K562 (cell line): ENCODE measurements at regions not wholly inside any gene's neighbourhood (a gene's known extent, or its start where the extent isn't known, plus 50 kb on each side); places are given as distances from the start of the nearest gene placed in this dataset.

Source experiments
- ATAC-seq: fragments of 200-7000 bp; cut with Tn5 transposase; 3 replicates; pipeline ENCODE4 v1.9.1; 2020; ENCODE audit warnings: moderate library complexity
- BruUV-seq: library from RNA; stranded (reverse); fragments of 400-500 nt; replicated peaks from 2 replicates; lab custom pipeline; 2021; lab: Mats Ljungman, UMichigan
- CTCF ChIA-PET: fragments of 300-600 bp; formaldehyde crosslinking; extraction: SDS; loops from one replicate; lab custom pipeline; 2021; ENCODE audit warnings: low intra/inter-chr PET ratio; lab: Yijun Ruan, JAX
- POLR2A ChIA-PET: fragments of 300-600, 350-650 bp; sonication (Branson Sonifier 250); formaldehyde crosslinking; extraction: SDS; loops from one replicate; lab custom pipeline; 2021; ENCODE audit warnings: antibody characterized with exemption, inconsistent platforms; lab: Yijun Ruan, JAX
- DNase-seq, 4 experiments: peaks; one replicate each; pipeline versions ENCODE4 v3.0.0 to v3.0.0-alpha.2; 2011 to 2018; ENCODE audit warnings: low spot score in 3 of 4, mixed read lengths in 3 of 4; ENCODE audit errors: extremely low read depth in 1 of 4
- FAIRE-seq: peaks from 2 replicates; lab custom pipeline; 2011; peaks lifted over from hg19 to GRCh38; lab: Jason Lieb, UNC
- H2AFZ ChIP-seq: 2 replicates; pipeline ENCODE4 v1.6.0; 2011; ENCODE audit warnings: low read depth, low read length, control low read depth, inconsistent platforms
- H3K27ac ChIP-seq: fragments of 200-600 bp; 3 replicates; pipeline ENCODE4 v1.8.0; 2011; ENCODE audit warnings: low read depth, mild to moderate bottlenecking, control low read depth, inconsistent platforms, low read length, moderate library complexity, mixed read lengths; ENCODE audit errors: extremely low read depth
- H3K27me3 ChIP-seq, 2 experiments: fragments of 300-600 bp in 1 of 2; 2 replicates in 1 of 2; 3 replicates in 1 of 2; pipeline versions ENCODE4 v1.6.0 to v1.8.0; 2011; ENCODE audit warnings: inconsistent platforms in 2 of 2, low read length in 2 of 2, mild to moderate bottlenecking in 1 of 2, mixed read lengths in 1 of 2, moderate library complexity in 1 of 2; ENCODE audit not compliant: control insufficient read depth in 2 of 2, insufficient read depth in 2 of 2
- H3K36me3 ChIP-seq: fragments of 300-600 bp; 3 replicates; pipeline ENCODE4 v1.8.0; 2011; ENCODE audit warnings: mild to moderate bottlenecking, low read length, inconsistent platforms; ENCODE audit not compliant: control insufficient read depth, insufficient read depth
- H3K4me1 ChIP-seq, 2 experiments: fragments of 200-600 bp in 1 of 2; replicated peaks in 1 of 2; 2 replicates in 1 of 2; 3 replicates in 1 of 2; pipeline versions ENCODE4 v1.5.1 to v1.8.0; 2011; ENCODE audit warnings: inconsistent platforms in 2 of 2, low read length in 2 of 2, mild to moderate bottlenecking in 1 of 2, mixed read lengths in 1 of 2, moderate library complexity in 1 of 2; ENCODE audit not compliant: control insufficient read depth in 2 of 2, insufficient read depth in 2 of 2
- H3K4me2 ChIP-seq: 2 replicates; pipeline ENCODE4 v1.6.1; 2011; ENCODE audit warnings: low read length, control low read depth, inconsistent platforms, mixed read lengths; ENCODE audit not compliant: insufficient read depth
- H3K4me3 ChIP-seq: fragments of 200-600 bp; sonication (generic), shearing (Covaris generic); 2 replicates; pipeline ENCODE4 v1.5.1; 2016; ENCODE audit warnings: control low read depth, inconsistent platforms
- H3K79me2 ChIP-seq: fragments of 200-600 bp; 3 replicates; pipeline ENCODE4 v1.8.0; 2011; ENCODE audit warnings: low read length, inconsistent platforms; ENCODE audit not compliant: control insufficient read depth, insufficient read depth
- H3K9ac ChIP-seq, 2 experiments: 2 replicates each; pipeline versions ENCODE4 v1.6.0 to v1.6.1; 2011; ENCODE audit warnings: low read depth in 2 of 2, low read length in 2 of 2, control low read depth in 1 of 2, inconsistent platforms in 1 of 2, mild to moderate bottlenecking in 1 of 2, mixed read lengths in 1 of 2; ENCODE audit not compliant: insufficient read depth in 1 of 2
- H3K9me1 ChIP-seq: one replicate; pipeline ENCODE4 v1.6.0; 2011; ENCODE audit warnings: inconsistent platforms, mild to moderate bottlenecking, low read length, moderate library complexity; ENCODE audit not compliant: control insufficient read depth, insufficient read depth
- H3K9me3 ChIP-seq: replicated peaks from 2 replicates; pipeline ENCODE4 v1.5.1; 2011; ENCODE audit warnings: low read depth, low read length, inconsistent platforms; ENCODE audit not compliant: control insufficient read depth, insufficient read depth
- H4K20me1 ChIP-seq: replicated peaks from 2 replicates; pipeline ENCODE4 v1.6.1; 2011; ENCODE audit warnings: low read length, inconsistent platforms, mixed read lengths; ENCODE audit not compliant: control insufficient read depth, insufficient read depth
- ARNT ChIP-seq, 2 experiments: fragments of 450-650 bp; IDR thresholded peaks; 2 replicates each; pipeline ENCODE4 v1.6.1; 2016; ENCODE audit warnings: mild to moderate bottlenecking in 1 of 2
- IFI16 ChIP-seq: fragments of 250-450 bp; sonication (Bioruptor Pico); IDR thresholded peaks from 2 replicates; pipeline ENCODE4 v2.1.2; 2022; ENCODE audit warnings: mild to moderate bottlenecking, inconsistent platforms
- KAT8 ChIP-seq: fragments of 450-650 bp; IDR thresholded peaks from 2 replicates; pipeline ENCODE4 v1.6.1; 2016; ENCODE audit warnings: low read depth, mild to moderate bottlenecking
- KLF16 ChIP-seq: IDR thresholded peaks from 2 replicates; pipeline ENCODE4 v1.6.1; 2016; ENCODE audit warnings: antibody characterized with exemption
- MED1 ChIP-seq: sonication (generic); formaldehyde crosslinking; IDR thresholded peaks from 2 replicates; pipeline ENCODE4 v1.8.1; 2023; ENCODE audit warnings: missing genetic modification reagents, borderline replicate concordance
- NCOA4 ChIP-seq: fragments of 450-650 bp; IDR thresholded peaks from 2 replicates; pipeline ENCODE4 v1.6.1; 2018; ENCODE audit warnings: mild to moderate bottlenecking; ENCODE audit not compliant: partially characterized antibody
- SMAD4 ChIP-seq: fragments of 250-450 bp; sonication (Bioruptor Pico); conservative IDR thresholded peaks from 2 replicates; pipeline ENCODE4 v1.8.0; 2021; ENCODE audit warnings: inconsistent platforms, mild to moderate bottlenecking, moderate library complexity
- WGBS: fragments of 100-300 bp; shearing (Covaris generic); methylation state at CpG from one replicate; pipeline ENCODE4 v1.1.6; 2016; ENCODE audit warnings: low coverage, mixed read lengths; ENCODE audit not compliant: insufficient coverage; ENCODE audit errors: missing lambda C conversion rate; 5-methylcytosine and 5-hydroxymethylcytosine counted together
- in situ Hi-C: fragments of 300-500 bp; cut with MboI; formaldehyde crosslinking; loops from 4 replicates; pipeline ENCODE4 v1.15.0; 2018; ENCODE audit warnings: inconsistent platforms, mixed read lengths
- intact Hi-C: fragments of 100-400 bp; cut with micrococcal nuclease; formaldehyde crosslinking; loops from 2 replicates; pipeline ENCODE4 v1.14.2; 2022
- TF ChIP-seq, protein P1 (sequence below): fragments of 250-450 bp; sonication (Bioruptor Pico); IDR thresholded peaks from 2 replicates; pipeline ENCODE4 v1.8.0; 2022; ENCODE audit warnings: moderate library complexity, mild to moderate bottlenecking, inconsistent platforms
- TF ChIP-seq, protein P2 (sequence below), 2 experiments: fragments of 250-450 bp in 1 of 2; fragments of 450-650 bp in 1 of 2; sonication (Bioruptor Pico) in 1 of 2; IDR thresholded peaks; 2 replicates each; pipeline versions ENCODE4 v1.6.1 to v1.8.0; 2016 to 2021; ENCODE audit warnings: mild to moderate bottlenecking in 2 of 2, moderate library complexity in 2 of 2, missing compliant biosample characterization in 1 of 2, missing genetic modification characterization in 1 of 2
- TF ChIP-seq, protein P3 (sequence below): sonication (generic); formaldehyde crosslinking; IDR thresholded peaks from 2 replicates; pipeline ENCODE4 v1.8.1; 2023; ENCODE audit warnings: mild to moderate bottlenecking, missing genetic modification reagents
- TF ChIP-seq, protein P4 (sequence below): fragments of 450-650 bp; IDR thresholded peaks from one replicate; pipeline ENCODE4 v1.6.1; 2018; ENCODE audit warnings: mild to moderate bottlenecking, moderate library complexity; ENCODE audit not compliant: partially characterized antibody

DNA sequence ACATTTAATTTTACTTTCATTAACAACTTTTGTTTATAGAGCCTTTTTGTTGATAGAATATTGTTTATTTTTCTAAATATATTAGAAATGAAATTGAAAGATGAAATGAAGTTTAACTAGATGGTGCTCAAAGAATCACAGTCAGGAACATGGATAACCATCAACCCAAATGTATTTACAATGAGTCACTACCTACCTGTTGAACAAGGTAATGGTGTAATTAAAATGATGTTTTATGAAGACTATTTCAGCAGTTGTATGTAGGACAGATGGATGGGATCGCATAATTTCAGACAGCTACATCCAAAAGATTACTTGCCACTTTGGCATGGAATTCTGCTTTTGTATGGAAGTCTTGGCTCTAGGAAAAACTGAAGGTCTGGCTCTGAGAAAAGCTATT, 403.6 kb upstream of the SLC10A2 start:
- ChIA-PET CTCF (no interaction called here), POLR2A (no interaction called here)
- no peak overlapping the region for H3K4me2 ChIP-seq

DNA sequence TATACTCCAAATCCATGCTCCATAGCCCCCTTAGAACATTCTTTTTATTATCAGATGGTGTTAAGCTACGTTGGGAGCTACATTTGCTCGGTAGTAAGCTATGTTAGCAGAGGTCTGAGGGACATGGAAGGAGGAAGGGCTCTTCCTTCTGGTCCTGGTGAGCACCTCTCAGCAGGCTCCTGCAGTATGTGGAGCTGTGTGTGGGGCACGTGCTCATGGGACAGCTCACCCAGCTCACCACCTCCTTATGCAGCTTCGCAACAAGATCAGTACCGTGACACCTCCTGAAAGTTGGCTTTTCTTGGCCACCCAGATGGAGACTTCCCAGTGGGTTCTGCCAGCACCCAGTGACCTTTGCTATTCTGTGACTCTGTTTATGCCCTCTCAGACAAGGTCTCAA, 400.5 kb upstream of the SLC10A2 start:
- ATAC-seq = peak; percentile 33; the same call in 1 of the 3 replicates
- intact Hi-C loops = no loop called here
- TF ChIP-seq, protein P1, sequence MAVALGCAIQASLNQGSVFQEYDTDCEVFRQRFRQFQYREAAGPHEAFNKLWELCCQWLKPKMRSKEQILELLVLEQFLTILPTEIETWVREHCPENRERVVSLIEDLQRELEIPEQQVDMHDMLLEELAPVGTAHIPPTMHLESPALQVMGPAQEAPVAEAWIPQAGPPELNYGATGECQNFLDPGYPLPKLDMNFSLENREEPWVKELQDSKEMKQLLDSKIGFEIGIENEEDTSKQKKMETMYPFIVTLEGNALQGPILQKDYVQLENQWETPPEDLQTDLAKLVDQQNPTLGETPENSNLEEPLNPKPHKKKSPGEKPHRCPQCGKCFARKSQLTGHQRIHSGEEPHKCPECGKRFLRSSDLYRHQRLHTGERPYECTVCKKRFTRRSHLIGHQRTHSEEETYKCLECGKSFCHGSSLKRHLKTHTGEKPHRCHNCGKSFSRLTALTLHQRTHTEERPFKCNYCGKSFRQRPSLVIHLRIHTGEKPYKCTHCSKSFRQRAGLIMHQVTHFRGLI (CRISPR knock-in tag) = no peak
- TF ChIP-seq, protein P2, sequence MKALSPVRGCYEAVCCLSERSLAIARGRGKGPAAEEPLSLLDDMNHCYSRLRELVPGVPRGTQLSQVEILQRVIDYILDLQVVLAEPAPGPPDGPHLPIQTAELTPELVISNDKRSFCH (CRISPR knock-in tag; IDR thresholded peaks at IDR 0.05) = no peak
- TF ChIP-seq, protein P2 (tag; IDR thresholded peaks at IDR 0.05) = no peak
- TF ChIP-seq, protein P3, sequence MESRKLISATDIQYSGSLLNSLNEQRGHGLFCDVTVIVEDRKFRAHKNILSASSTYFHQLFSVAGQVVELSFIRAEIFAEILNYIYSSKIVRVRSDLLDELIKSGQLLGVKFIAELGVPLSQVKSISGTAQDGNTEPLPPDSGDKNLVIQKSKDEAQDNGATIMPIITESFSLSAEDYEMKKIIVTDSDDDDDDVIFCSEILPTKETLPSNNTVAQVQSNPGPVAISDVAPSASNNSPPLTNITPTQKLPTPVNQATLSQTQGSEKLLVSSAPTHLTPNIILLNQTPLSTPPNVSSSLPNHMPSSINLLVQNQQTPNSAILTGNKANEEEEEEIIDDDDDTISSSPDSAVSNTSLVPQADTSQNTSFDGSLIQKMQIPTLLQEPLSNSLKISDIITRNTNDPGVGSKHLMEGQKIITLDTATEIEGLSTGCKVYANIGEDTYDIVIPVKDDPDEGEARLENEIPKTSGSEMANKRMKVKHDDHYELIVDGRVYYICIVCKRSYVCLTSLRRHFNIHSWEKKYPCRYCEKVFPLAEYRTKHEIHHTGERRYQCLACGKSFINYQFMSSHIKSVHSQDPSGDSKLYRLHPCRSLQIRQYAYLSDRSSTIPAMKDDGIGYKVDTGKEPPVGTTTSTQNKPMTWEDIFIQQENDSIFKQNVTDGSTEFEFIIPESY (CRISPR knock-in tag) = no peak
- TF ChIP-seq KLF16 (no peak), NCOA4 (no peak), KAT8 (no peak), SMAD4 (no peak), IFI16 (CRISPR knock-in tag) (no peak), MED1 (CRISPR knock-in tag) (no peak)
- TF ChIP-seq, protein P4, sequence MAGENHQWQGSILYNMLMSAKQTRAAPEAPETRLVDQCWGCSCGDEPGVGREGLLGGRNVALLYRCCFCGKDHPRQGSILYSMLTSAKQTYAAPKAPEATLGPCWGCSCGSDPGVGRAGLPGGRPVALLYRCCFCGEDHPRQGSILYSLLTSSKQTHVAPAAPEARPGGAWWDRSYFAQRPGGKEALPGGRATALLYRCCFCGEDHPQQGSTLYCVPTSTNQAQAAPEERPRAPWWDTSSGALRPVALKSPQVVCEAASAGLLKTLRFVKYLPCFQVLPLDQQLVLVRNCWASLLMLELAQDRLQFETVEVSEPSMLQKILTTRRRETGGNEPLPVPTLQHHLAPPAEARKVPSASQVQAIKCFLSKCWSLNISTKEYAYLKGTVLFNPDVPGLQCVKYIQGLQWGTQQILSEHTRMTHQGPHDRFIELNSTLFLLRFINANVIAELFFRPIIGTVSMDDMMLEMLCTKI = no peak

More for the DNA sequence above, 403.6 kb upstream of the SLC10A2 start:
- DNase-seq (no peak), ATAC-seq (no peak), FAIRE-seq (no peak)
- Histone ChIP-seq H3K9me1 (no peaks in the 10 kb centered on the region), H3K79me2 (no peaks in the 10 kb centered on the region), H3K4me1 (no peaks in the 10 kb centered on the region), H2AFZ (no peak overlapping the region), H3K36me3 (no peaks in the 10 kb centered on the region), H3K27me3 (no peaks in the 10 kb centered on the region), H4K20me1 (no peaks in the 10 kb centered on the region), H3K9me3 (no peaks in the 10 kb centered on the region), H3K27ac (no peak overlapping the region), H3K9ac (no peak overlapping the region), H3K4me3 (no peak overlapping the region)
- BruUV-seq = no TSS peak
- in situ Hi-C loops (no loop called here), intact Hi-C loops (no loop called here)
- 7% methylated on average over 1 of the region's 1 CpG for WGBS
- no peak for TF ChIP-seq ARNT (IDR thresholded peaks at IDR 0.05)

More for the DNA sequence above, 400.5 kb upstream of the SLC10A2 start:
- DNase-seq (peak in 1 of 4 experiments; percentile 2), FAIRE-seq (no peak)
- Histone ChIP-seq H3K4me3 (no peak overlapping the region), H3K9me3 (no peaks in the 10 kb centered on the region), H3K4me1 (no peaks in the 10 kb centered on the region), H3K4me2 (no peak overlapping the region), H4K20me1 (no peaks in the 10 kb centered on the region), H3K36me3 (no peaks in the 10 kb centered on the region), H3K9ac (no peak overlapping the region), H3K27ac (no peak overlapping the region), H3K27me3 (no peaks in the 10 kb centered on the region), H3K9me1 (no peaks in the 10 kb centered on the region), H2AFZ (no peak overlapping the region), H3K79me2 (no peaks in the 10 kb centered on the region)
- in situ Hi-C loops = no loop called here
- ChIA-PET POLR2A (no interaction called here), CTCF (no interaction called here)
- WGBS = 0% methylated on average over 4 of the region's 5 CpGs
- no TSS peak for BruUV-seq
